IPS-18c (cell line): ENCODE measurements at regions not wholly inside any gene's neighbourhood (a gene's known extent, or its start where the extent isn't known, plus 50 kb on each side); places are given as distances from the start of the nearest gene placed in this dataset.
"Not testable (repeated sequence)": the region's sequence is repeated elsewhere in the genome, so short reads cannot be mapped to it uniquely, and the experiment has no call there.

ENCODE experiments used
- H3K4me3 ChIP-seq: 2 replicates; pipeline ENCODE4 v1.7.0; 2013; ENCODE audit warnings: low read depth, mild to moderate bottlenecking, low read length, moderate library complexity; ENCODE audit not compliant: insufficient read depth
- H3K9me3 ChIP-seq: one replicate; pipeline ENCODE4 v1.6.1; 2013; ENCODE audit warnings: mild to moderate bottlenecking, low read length, moderate library complexity; ENCODE audit not compliant: control insufficient read depth, insufficient read depth

DNA sequence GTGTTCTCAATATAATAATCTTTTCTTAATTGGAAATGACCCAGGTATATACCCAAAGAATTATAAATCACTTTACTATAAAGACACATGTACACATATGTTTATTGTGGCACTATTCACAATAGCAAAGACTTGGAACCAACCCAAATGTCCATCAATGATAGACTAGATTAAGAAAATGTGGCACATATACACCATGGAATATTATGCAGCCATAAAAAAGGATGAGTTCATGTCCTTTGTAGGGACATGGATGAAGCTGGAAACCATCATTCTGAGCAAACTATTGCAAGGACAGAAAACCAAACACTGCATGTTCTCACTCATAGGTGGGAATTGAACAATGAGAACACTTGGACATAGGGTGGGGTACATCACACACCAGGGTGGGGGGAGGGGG lies 56.8 kb downstream of the SCGB2B2 start:
- not testable (repeated sequence) for H3K4me3 ChIP-seq, H3K9me3 ChIP-seq

DNA sequence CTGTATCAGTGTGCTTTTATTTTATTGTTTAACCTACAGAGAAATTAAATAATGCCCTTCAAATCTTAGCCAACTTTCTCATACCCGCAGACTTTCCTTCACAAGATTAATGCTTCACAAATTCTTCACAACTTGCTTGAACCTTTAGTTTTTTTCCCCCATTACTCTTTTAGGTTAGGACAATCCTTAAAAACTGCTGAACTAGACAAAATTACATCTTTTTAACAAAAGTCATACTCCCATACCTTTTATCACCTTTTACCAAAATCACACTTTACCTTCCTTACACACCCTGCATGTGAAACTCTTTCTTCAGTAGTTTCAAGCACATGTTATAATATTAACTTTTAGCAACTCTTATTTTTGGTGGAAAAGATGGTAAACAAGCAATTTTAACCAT lies 58.5 kb downstream of the SCGB2B2 start:
- Histone ChIP-seq H3K4me3 (no peak overlapping the region), H3K9me3 (peaks cover 5% of the 10 kb centered on the region)

DNA sequence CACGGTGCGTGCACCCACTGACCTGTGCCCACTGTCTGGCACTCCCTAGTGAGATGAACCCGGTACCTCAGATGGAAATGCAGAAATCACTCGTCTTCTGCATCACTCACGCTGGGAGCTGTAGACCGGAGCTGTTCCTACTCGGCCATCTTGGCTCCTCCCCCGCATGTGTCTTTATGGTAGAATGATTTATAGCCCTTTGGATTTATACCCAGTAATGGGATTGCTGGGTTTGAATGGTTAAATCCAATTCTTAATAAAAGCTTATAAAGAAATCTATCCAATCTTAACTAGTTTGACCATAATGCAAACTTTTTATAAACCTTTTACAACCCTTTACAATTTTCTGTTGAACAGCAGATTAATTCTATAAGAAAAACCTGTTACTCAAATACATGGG lies 59.0 kb downstream of the SCGB2B2 start:
- H3K4me3 ChIP-seq, H3K9me3 ChIP-seq: not testable (repeated sequence)

DNA sequence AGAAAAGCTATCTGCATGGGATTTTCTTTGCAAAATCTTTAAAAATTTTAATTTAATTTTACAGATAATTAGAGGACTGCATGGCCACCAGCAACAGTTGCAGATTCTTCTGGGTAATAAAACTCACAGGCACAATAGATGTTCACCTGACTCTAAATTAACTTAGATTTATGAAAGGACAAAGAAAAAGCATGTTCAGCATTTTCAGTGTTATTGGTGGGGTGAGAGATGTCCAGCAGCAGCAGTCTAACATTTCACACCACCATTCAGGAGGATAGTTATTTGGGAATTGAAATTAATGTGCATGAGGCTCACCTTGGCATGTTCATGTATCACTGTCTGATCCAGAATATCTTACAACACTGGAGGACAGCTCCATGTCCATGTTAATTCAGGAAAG lies 74.0 kb downstream of the SCGB2B2 start:
- H3K9me3 ChIP-seq = no peaks in the 10 kb centered on the region
- H3K4me3 ChIP-seq = no peak overlapping the region

DNA sequence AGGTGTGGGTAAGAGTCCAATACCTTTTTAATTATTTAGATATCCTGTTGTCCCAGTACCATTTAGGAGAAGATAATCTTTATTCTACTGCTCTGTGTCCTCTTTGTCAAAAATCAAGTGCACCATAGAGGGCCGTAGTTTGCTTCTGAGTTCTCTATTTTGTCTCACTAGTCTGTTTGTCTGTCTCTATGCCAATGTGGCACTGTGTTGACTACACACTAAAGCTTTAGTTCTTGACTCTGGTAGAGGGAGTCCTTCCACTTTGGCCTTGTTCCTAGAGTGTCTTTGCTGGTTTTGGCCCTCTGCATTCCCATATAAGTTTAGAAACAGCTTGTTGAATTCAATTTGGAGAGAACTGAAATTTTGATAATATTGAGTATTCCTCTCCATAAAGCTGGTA lies 75.9 kb downstream of the SCGB2B2 start:
- no peaks in the 10 kb centered on the region for H3K9me3 ChIP-seq
- no peak overlapping the region for H3K4me3 ChIP-seq

DNA sequence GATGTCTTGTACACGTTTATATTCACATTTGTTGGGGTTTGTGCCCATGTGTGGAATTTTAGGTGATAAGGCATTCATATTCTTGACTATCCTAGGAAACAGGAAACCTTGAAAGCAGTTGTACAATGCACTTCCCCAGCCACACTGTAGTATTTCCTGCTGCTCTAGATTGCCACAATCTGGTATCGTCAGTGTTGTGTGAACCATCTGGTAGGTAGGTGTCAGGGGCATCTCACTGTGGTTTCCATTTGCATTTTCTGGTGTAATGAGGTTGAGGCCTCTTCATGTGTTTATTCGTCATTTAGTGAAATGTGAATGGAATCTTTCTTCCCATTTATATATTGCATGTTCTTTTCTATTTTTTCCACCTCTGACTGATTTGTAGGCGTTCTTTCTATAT lies 76.6 kb downstream of the SCGB2B2 start:
- Histone ChIP-seq H3K9me3 (no peaks in the 10 kb centered on the region), H3K4me3 (no peak overlapping the region)

DNA sequence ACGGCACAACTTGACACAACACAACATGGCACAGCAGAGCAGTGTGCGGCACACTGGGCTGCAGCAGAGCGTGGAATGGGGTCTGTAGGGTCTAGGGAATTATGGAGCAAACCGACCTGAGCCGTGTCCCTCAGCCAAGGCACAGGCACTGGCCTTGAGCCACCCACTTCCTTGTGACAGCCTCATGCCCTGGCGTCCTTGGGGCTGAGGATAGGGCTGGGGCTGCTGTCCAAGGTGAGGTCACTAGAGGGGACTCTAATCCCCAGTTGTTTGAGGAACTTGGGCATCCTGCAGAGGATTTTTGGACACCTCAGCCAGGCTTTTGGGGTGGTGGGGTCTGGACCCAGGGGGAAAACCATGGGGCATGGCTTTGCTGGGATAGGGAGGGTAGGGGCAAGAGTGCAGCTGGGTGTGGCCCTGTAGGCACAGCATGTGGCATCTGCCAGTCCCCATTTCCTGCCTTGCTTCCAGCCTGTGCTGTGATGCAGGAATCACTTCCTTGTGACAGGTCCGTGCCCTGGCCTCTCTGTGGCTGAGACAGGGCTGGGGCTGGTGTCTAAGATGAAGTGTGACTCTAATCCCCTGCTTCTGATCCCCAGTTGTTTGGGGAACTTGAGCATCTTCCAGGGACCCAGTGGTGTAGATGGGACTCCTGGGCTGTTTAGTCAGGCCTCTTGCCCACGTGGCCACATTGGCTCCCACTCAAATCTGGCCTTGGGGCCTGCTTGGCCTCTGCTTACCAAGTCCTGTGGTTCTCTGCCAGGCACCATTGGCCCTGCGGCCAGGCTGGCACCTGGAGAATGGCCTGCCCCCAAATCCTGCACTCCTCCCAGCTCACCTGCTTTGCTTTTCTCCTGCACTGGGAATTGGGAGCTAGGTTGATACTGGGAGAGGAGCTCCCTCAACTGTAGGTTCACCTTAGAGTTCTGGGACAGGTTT lies 78.5 kb downstream of the SCGB2B2 start:
- H3K9me3 ChIP-seq = no peaks in the 10 kb centered on the region
- H3K4me3 ChIP-seq = no peak overlapping the region

DNA sequence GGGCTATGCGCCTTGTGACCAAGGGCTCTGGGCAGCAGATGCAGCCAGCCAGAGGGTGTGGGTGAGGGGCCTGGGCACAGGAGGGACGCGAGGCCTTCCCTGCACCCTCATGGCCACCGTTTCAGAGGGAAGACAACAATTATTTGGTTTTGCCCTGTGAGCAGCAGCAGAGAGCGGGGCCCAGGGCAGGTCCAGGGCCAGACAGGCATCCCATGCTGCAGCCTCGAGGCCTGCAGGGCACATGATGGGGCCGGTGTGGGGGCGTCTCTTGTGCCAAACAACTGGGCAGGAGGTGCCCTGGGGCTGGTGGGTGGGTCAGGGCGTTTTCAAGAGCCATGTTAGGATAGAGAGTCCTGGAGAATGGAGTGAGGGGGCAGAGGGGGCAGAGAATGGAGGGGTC lies 79.4 kb downstream of the SCGB2B2 start:
- no peak overlapping the region for H3K4me3 ChIP-seq
- H3K9me3 ChIP-seq = no peaks in the 10 kb centered on the region

DNA sequence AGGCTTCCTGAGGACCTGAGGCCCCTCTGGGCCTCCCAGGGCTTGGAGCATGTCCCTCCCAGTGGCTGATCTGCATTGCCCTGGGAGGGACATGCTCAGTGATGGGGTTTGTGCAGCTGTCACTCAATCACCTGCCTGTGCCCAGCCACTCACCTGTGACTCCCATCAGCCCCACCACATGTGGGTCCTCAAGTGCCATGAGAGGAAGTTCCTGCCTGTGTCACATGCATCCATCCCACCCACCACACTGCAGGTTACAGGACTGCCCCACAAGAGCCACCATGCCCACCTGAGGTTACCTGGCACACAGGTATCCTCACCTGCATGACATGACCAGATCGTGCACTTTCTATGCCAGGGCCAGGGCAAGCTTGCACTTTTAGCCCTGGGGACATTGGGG lies 80.0 kb downstream of the SCGB2B2 start:
- H3K4me3 ChIP-seq = no peak overlapping the region
- H3K9me3 ChIP-seq = no peaks in the 10 kb centered on the region

DNA sequence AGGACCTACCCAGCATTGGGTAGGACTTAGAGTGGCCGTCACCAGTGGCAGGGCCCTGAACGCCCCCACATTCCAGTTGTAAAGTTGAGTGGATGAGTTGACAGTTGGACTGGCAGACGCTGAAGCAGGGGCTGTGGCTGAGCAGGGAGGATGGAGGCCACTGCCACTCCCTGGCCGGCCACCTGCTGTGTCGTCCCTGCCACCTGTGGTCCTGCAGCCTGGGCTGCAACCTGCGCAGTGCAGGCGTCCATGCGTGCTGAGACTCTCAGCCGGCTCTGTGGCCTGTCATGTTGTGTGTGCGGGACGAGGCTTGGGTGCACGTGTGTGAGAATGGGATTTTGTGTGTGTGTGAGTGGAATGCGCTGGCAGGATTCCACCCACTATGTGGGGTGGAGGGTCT lies 80.8 kb downstream of the SCGB2B2 start:
- no peak overlapping the region for H3K4me3 ChIP-seq
- no peaks in the 10 kb centered on the region for H3K9me3 ChIP-seq

DNA sequence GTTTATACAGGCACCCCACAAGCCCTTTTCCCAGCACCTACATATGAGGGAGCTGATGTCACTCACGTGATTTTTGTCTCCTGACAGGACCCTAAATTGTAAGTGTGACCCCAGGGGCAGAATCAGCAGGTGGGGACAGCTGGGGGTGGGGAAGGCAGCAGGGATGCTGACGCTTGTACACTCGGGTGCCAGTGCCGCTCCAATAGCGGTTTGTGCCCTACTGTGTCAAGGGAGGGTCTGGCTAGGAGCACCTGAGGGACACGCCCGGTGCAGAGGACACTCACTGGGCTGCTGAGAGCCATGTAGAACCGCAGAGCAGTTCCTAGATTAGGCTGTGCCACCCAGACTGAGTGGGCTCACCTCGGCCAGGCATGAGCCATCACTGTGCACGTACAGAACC lies 81.3 kb downstream of the SCGB2B2 start:
- H3K4me3 ChIP-seq = no peak overlapping the region
- no peaks in the 10 kb centered on the region for H3K9me3 ChIP-seq

DNA sequence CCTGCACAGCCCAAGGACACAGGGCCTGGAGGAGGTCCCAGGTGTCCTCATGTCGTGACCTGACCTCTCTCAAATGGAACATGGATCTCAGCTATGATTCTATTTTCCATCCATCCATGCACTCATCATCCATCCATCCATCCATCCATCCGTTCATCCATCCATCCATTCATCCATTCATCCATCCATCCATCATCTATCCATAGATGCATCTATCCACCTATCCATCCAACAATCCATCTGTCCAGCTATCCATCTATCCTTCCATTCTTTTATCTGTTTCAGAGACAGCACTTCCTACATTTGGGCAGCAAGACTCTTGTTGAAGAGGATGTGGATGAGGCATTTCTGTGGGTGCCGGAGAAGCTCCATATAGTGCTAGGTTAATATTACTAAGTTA lies 86.7 kb downstream of the SCGB2B2 start:
- Histone ChIP-seq H3K4me3 (no peak overlapping the region), H3K9me3 (no peaks in the 10 kb centered on the region)

DNA sequence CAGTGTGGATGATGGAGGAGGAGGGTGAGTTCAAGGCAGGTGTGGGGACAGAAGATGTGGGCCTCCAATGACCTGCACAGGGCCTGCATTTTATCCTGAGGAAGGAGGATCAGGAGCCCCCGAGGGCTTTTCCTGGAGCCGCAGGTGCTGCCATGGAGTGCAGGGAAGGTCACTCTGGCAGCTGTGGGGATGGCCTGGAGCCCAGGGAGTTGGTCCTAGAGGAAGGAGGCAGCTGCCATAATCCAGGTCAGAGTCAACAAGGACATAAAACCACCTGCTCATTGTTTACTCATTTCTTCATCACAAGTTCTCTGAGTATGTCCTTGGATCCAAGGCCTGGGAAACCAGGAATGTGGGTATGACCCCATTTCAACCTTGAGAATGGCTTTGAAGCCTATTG lies 87.2 kb downstream of the SCGB2B2 start:
- H3K9me3 ChIP-seq = no peaks in the 10 kb centered on the region
- no peak overlapping the region for H3K4me3 ChIP-seq

DNA sequence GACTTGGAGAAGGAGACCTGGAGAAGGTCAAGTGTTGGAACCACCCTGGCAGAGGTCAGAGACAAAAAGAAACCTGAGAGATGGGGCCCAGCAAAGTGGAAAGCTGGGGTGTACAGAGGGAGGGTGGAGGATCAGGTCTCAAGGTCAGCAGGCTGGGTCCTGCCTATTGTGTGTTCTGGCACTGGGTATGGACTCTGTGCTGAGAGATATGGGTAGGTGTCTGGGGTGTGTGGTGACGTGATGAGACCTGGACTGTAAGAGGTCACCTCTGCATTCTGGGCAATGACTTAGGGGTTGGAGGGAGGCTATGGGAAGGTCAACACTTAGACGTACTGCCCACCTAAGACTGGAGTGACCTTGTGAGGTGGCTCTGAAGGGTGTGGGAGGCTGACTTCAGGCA lies 88.1 kb downstream of the SCGB2B2 start:
- no peak overlapping the region for H3K4me3 ChIP-seq
- H3K9me3 ChIP-seq = no peaks in the 10 kb centered on the region

DNA sequence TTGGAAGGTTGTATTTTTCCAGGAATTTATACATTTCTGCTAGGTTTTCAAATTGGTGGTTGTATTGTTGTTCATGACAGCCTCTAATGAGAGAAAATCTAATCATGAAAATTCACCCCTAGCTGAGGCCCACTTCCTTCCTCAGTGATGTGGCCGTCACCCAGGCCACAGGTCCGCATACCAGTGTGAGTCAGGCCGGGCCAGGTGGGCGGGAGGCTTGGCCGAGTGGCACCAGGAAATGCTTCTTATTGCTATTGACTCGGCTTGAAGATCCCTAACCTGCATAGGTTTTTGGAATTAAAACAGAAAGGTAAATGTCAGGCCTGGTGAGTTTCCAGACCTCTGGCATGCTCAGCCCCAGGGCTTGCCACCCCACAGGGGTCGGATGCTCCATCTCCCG lies 88.7 kb downstream of the SCGB2B2 start:
- Histone ChIP-seq H3K4me3 (no peak overlapping the region), H3K9me3 (no peaks in the 10 kb centered on the region)

DNA sequence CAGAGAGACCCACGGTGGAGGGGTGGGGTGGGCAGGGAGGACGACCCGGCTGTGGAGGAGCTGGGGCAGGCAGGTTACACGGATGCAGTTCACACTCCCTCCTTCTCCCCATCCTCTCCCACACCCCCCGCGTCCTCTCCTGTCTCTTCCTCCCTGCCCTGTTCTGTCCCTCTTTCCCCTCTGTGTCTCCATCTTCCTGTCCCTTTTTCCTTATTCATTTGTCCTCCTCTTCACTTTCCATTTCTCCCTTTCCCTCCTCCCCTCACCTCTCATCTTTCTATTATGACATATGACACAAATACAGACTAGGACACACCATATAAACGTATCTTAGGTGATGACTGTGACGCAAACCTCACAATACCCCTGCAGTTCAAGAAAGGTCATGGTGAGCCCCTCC lies 96.6 kb downstream of the SCGB2B2 start:
- no peak overlapping the region for H3K4me3 ChIP-seq
- H3K9me3 ChIP-seq = peaks cover 2% of the 10 kb centered on the region

DNA sequence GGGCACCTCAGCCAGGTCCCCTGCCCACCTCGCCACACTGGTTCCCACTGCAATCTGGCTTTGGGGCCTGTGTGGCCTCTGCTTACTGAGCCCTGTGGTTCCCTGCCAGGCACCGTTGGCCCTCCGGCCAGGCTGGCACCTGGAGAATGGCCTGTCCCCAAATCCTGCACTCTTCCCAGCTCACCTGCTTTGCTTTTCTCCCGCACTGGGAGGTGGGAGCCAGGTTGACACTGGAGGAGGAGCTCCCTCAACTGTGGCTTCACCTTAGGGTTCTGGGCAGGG lies 97.0 kb downstream of the SCGB2B2 start:
- Histone ChIP-seq H3K4me3 (no peak overlapping the region), H3K9me3 (peaks cover 2% of the 10 kb centered on the region)

DNA sequence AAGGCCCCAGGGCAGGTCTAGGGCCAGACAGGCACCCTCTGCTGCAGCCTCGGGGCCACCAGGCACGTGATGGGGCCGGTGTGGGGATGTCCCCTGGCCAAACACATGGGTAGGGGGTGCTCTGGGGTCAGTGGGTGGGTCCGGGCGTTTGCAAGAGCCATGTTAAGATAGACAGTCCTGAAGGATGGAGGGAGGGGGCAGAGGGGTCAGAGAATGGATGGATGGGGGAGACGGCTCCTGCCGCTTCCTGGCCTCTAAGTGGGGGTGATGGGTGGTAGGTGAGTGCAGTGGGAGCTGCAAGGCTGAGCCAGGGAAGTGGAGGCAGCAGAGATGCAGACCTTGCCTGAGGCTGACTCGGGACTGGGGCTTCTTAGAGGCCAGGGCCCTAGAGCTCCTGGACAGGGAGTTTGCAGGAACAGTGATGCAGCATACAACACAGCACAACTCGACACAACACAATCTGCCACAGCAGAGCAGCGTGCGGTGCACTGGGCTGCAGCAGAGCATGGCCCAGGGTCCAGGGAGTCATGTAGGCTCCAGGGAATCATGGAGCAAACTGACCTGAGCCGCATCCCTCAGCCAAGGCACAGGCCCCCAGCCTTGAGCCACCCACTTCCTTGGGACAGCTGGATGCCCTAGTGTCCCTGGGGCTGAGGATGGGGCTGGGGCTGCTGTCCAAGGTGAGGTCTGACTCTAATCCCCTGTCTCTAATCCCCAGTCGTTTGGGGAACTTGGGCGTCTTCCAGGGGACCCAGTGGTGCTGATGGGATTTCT lies 97.5 kb downstream of the SCGB2B2 start:
- H3K9me3 ChIP-seq = peaks cover 2% of the 10 kb centered on the region
- no peak overlapping the region for H3K4me3 ChIP-seq
